ENCODE measurements at regions not wholly inside any gene's neighbourhood (a gene's known extent, or its start where the extent isn't known, plus 50 kb on each side); places are given as distances from the start of the nearest gene placed in this dataset.

DNA sequence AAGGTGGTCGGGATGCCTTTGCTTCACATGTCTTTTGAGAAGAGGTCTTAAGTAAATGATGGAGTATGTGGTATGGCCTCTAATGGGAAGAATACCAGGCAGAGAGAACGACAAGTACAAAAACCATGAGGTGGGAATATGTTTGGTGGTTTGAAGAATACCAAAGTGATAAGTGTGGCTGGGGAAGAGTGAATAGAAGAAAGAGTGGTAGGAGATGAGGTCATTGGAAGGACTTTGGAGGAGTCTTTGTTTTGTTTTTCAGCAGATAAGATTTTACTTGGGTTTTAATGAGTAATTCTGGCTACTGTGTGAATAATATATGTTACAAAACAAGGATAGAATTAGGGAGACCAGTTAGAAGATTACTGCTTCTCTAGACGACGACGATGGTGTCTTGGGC is 515.4 kb downstream of the RAB38 start:
- H2BK15ac ChIP-seq (ENCODE audit: low read depth, low read length), result no peak overlapping the region
- no peak overlapping the region for H3K18ac ChIP-seq (ENCODE audit: insufficient read length, low read depth, low read length)
- H3K27me3 ChIP-seq (ENCODE audit: insufficient read depth, low read length), result no peaks in the 10 kb centered on the region
- DNase-seq, result no peak
- peaks cover 0 to 5% of the 10 kb centered on the region in 2 experiments; a peak in 1 of 5 replicates for H3K9me3 Mint-ChIP-seq
- H2BK120ac ChIP-seq (ENCODE audit: low read depth, low read length, poor library complexity, severe bottlenecking), result no peak overlapping the region
- TF ChIP-seq, protein P1, sequence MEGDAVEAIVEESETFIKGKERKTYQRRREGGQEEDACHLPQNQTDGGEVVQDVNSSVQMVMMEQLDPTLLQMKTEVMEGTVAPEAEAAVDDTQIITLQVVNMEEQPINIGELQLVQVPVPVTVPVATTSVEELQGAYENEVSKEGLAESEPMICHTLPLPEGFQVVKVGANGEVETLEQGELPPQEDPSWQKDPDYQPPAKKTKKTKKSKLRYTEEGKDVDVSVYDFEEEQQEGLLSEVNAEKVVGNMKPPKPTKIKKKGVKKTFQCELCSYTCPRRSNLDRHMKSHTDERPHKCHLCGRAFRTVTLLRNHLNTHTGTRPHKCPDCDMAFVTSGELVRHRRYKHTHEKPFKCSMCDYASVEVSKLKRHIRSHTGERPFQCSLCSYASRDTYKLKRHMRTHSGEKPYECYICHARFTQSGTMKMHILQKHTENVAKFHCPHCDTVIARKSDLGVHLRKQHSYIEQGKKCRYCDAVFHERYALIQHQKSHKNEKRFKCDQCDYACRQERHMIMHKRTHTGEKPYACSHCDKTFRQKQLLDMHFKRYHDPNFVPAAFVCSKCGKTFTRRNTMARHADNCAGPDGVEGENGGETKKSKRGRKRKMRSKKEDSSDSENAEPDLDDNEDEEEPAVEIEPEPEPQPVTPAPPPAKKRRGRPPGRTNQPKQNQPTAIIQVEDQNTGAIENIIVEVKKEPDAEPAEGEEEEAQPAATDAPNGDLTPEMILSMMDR (conservative IDR thresholded peaks at IDR 0.05), result no peak
- no peak overlapping the region for H2AFZ ChIP-seq (ENCODE audit: low read length)
- no peak overlapping the region for H3K23ac ChIP-seq (ENCODE audit: insufficient read length, low read depth, low read length)
- H3K9ac ChIP-seq (ENCODE audit: extremely low read depth, insufficient read length, low read length), result no peak overlapping the region
- no peaks in the 10 kb centered on the region for H3K9me3 ChIP-seq (ENCODE audit: control insufficient read depth, low read depth, low read length)
- H3K4me2 ChIP-seq (ENCODE audit: insufficient read depth, insufficient read length, low read length), result no peak overlapping the region
- no peak overlapping the region for H3K14ac ChIP-seq (ENCODE audit: insufficient read depth, low read length)
- 0 out of 7 replicates have a peak, but pooled peaks cover 0 to 5% (median 0%) of the 10 kb centered on the region in 3 experiments for H3K36me3 Mint-ChIP-seq (ENCODE audit: insufficient read depth in 1 of 3, low read depth in 3 of 3)
- H3K23me2 ChIP-seq (ENCODE audit: insufficient read length, low read depth, low read length, poor library complexity, severe bottlenecking), result no peaks in the 10 kb centered on the region
- H4K20me1 ChIP-seq (ENCODE audit: control insufficient read depth, insufficient read depth, insufficient read length), result no peaks in the 10 kb centered on the region
- H4K8ac ChIP-seq (replicated peaks; ENCODE audit: insufficient read length, low read depth, low read length), result no peak overlapping the region
- no peaks in the 10 kb centered on the region for H3K4me1 ChIP-seq (ENCODE audit: insufficient read depth, low read length)
- peaks cover 0 to 4% of the 10 kb centered on the region in 2 experiments; a peak in 1 of 4 replicates for H3K4me1 Mint-ChIP-seq
- H3K4ac ChIP-seq (ENCODE audit: low read depth, low read length), result no peak overlapping the region
- no peaks in the 10 kb centered on the region; the same call in 1 of the 2 replicates for H3K79me2 ChIP-seq (ENCODE audit: insufficient read depth, low read length)
- H2AK5ac ChIP-seq (ENCODE audit: insufficient read length, low read length), result no peak overlapping the region
- no peaks in the 10 kb centered on the region for H3K79me1 ChIP-seq (ENCODE audit: insufficient read depth, low read depth, low read length, poor library complexity, severe bottlenecking)
- H3K27ac Mint-ChIP-seq, result no peak overlapping the region
- no peak overlapping the region for H2BK5ac ChIP-seq (ENCODE audit: insufficient read length, low read length)
- no peak overlapping the region for H3K27ac ChIP-seq (ENCODE audit: insufficient read length, low read depth, low read length)
- WGBS (ENCODE audit: extremely low coverage, insufficient read length, low lambda C conversion rate), result no CpG with 5 or more reads among the region's 5 CpGs
- H4K91ac ChIP-seq (ENCODE audit: insufficient read length, low read depth, low read length), result no peak overlapping the region
- H3K56ac ChIP-seq (ENCODE audit: insufficient read length, low read depth, low read length), result no peak overlapping the region
- no peak overlapping the region for H3K4me3 Mint-ChIP-seq
- no peak overlapping the region for H2BK20ac ChIP-seq (ENCODE audit: low read depth, low read length, poor library complexity, severe bottlenecking)
- no peak overlapping the region for H2BK12ac ChIP-seq (ENCODE audit: insufficient read length, low read depth, low read length)
- no peaks in the 10 kb centered on the region; the same call in 1 of the 2 replicates for H3K27me3 Mint-ChIP-seq (ENCODE audit: low read depth)
- no peak overlapping the region for H3T11ph ChIP-seq (ENCODE audit: low read length)
- H4K5ac ChIP-seq (ENCODE audit: insufficient read length, low read depth, low read length), result no peak overlapping the region

Measured in H9 (cell line).